Pancreas (tissue), 10 donors: ENCODE measurements at regions not wholly inside any gene's neighbourhood (a gene's known extent, or its start where the extent isn't known, plus 50 kb on each side); places are given as distances from the start of the nearest gene placed in this dataset.
"Not testable (repeated sequence)": the region's sequence is repeated elsewhere in the genome, so short reads cannot be mapped to it uniquely, and the experiment has no call there.

Source experiments
- ATAC-seq, 4 donors: fragments of 200-7000 bp; cut with Tn5 transposase; one replicate each; pipeline versions ENCODE4 v1.8.0 to v1.9.1; 2020; ENCODE audit warnings: mild to moderate bottlenecking in 4 of 4, moderate library complexity in 4 of 4
- DNase-seq, 6 donors: peaks; one replicate each; pipeline ENCODE4 v3.0.0-alpha.2; 2020
- FAIRE-seq: peaks from 2 replicates; lab custom pipeline; 2012; peaks lifted over from hg19 to GRCh38; lab: Jason Lieb, UNC
- H3K27ac ChIP-seq, 4 donors: fragments of 200-600 bp; sonication (generic); 1 replicate in 3 of 4; 2 replicates in 1 of 4; pipeline versions ENCODE4 v1.5.0 to v1.8.0; 2020
- H3K27me3 ChIP-seq, 4 donors: fragments of 200-600 bp; one replicate each; pipeline ENCODE4 v1.8.0; 2021
- H3K36me3 ChIP-seq, 3 donors: fragments of 200-600 bp; sonication (generic) in 1 of 3; one replicate each; pipeline versions ENCODE4 v1.5.0 to v1.8.0; 2020 to 2021
- H3K4me1 ChIP-seq, 3 donors: fragments of 200-600 bp; one replicate each; pipeline ENCODE4 v1.8.0; 2021
- H3K4me3 ChIP-seq, 4 donors: fragments of 200-600 bp; sonication (generic) in 2 of 4; one replicate each; pipeline versions ENCODE4 v1.5.0 to v1.8.0; 2020 to 2021
- H3K9me3 ChIP-seq, 4 donors: fragments of 200-600 bp; one replicate each; pipeline ENCODE4 v1.8.0; 2021
- CTCF ChIP-seq, 4 donors: fragments of 200-600 bp; sonication (generic) in 3 of 4; IDR thresholded peaks; one replicate each; pipeline versions ENCODE4 v1.5.0 to v1.8.0; 2021; ENCODE audit warnings: antibody characterized with exemption in 4 of 4
- WGBS, 2 donors: extraction: QIAGEN DNeasy Blood & Tissue Kit; methylation state at CpG; one replicate each; pipeline ENCODE4 v1.1.7; 2013; 5-methylcytosine and 5-hydroxymethylcytosine counted together
- intact Hi-C, 3 donors: fragments of 100-400 bp; cut with DNase I; formaldehyde crosslinking; loops; one replicate each; pipeline versions ENCODE4 v1.11.1 to v1.14.2; 2022
- donor health status: healthy with polysubstance abuse.
- donor health status: DM: no; HTN: no; CAD: no; lungs with moderate emphysema.
- donor health status: DM: no; HTN: no; CAD: no.
- donor health status: control.
- donor health status: control.
- donor health status: Bipolar disorder and iron deficiency.
- donor health status: DM: yes; HTN: yes; CAD: no.
- donor health status: DM: no; HTN: no; CAD: no.
- donor health status: DM: no; HTN: no; CAD: no.
- donor health status: DM: yes; HTN: yes; CAD: no.

- H3K4me3 ChIP-seq = no peak overlapping the region
- H3K4me1 ChIP-seq = no peaks in the 10 kb centered on the region
- H3K36me3 ChIP-seq = no peaks in the 10 kb centered on the region
- no peaks in the 10 kb centered on the region for H3K9me3 ChIP-seq
- intact Hi-C loops = no loop called here
- FAIRE-seq = no peak
- no peak for DNase-seq
- TF ChIP-seq CTCF (IDR thresholded peaks at IDR 0.05) = no peak
- H3K27me3 ChIP-seq = no peaks in the 10 kb centered on the region
- ATAC-seq = no peak
- H3K27ac ChIP-seq = no peak overlapping the region
These were observed 314.7 kb upstream of the NOX3 start for GRCh38 chr6:155770313-155770712.

GRCh38 chr6:155765275-155766194 lies 309.9 kb upstream of the NOX3 start:
- Histone ChIP-seq H3K36me3 (no peaks in the 10 kb centered on the region), H3K4me3 (no peak overlapping the region), H3K27ac (no peak overlapping the region), H3K4me1 (no peaks in the 10 kb centered on the region), H3K27me3 (no peaks in the 10 kb centered on the region), H3K9me3 (no peaks in the 10 kb centered on the region)
- 55 to 74% methylated on average over 8 of the region's 8 CpGs for WGBS, 2 donors
- ATAC-seq = no peak
- intact Hi-C loops = no loop called here
- FAIRE-seq = no peak
- TF ChIP-seq CTCF (IDR thresholded peaks at IDR 0.05) = no peak
- no peak for DNase-seq

- Histone ChIP-seq H3K36me3 (no peaks in the 10 kb centered on the region), H3K4me3 (no peak overlapping the region), H3K27me3 (no peaks in the 10 kb centered on the region), H3K9me3 (no peaks in the 10 kb centered on the region), H3K4me1 (no peaks in the 10 kb centered on the region), H3K27ac (no peak overlapping the region)
- no peak for TF ChIP-seq CTCF (IDR thresholded peaks at IDR 0.05)
- ATAC-seq (no peak), FAIRE-seq (no peak), DNase-seq (no peak)
- intact Hi-C loops = no loop called here
- WGBS, 2 donors = 87 to 89% methylated on average over 3 of the region's 3 CpGs
These were observed 307.0 kb upstream of the NOX3 start for GRCh38 chr6:155762649-155763048.

- no peak for FAIRE-seq
- Histone ChIP-seq H3K27ac (no peak overlapping the region), H3K4me3 (no peak overlapping the region), H3K4me1 (no peaks in the 10 kb centered on the region), H3K9me3 (no peaks in the 10 kb centered on the region), H3K36me3 (no peaks in the 10 kb centered on the region), H3K27me3 (no peaks in the 10 kb centered on the region)
- 11 to 18% methylated on average over 3 of the region's 3 CpGs for WGBS, 2 donors
- no peak for DNase-seq
- intact Hi-C loops = no loop called here
- ATAC-seq = no peak
- no peak for TF ChIP-seq CTCF (IDR thresholded peaks at IDR 0.05)
These were observed 299.8 kb upstream of the NOX3 start for GRCh38 chr6:155755452-155755851.

GRCh38 chr6:155748778-155749177 lies 293.1 kb upstream of the NOX3 start:
- H3K9me3 ChIP-seq, H3K27ac ChIP-seq, H3K4me3 ChIP-seq, FAIRE-seq, DNase-seq, H3K4me1 ChIP-seq, intact Hi-C loops, H3K27me3 ChIP-seq, H3K36me3 ChIP-seq, ATAC-seq: not testable (repeated sequence)
- WGBS, 2 donors = 38 to 65% methylated on average over 3 of the region's 3 CpGs
